ENCODE measurements at regions not wholly inside any gene's neighbourhood (a gene's known extent, or its start where the extent isn't known, plus 50 kb on each side); places are given as distances from the start of the nearest gene placed in this dataset.

GRCh38 chr10:113450046-113450804 is 102.6 kb upstream of the HABP2 start:
- no peak for TF ChIP-seq ZFX (IDR thresholded peaks at IDR 0.05)
- TF ChIP-seq, protein P1, sequence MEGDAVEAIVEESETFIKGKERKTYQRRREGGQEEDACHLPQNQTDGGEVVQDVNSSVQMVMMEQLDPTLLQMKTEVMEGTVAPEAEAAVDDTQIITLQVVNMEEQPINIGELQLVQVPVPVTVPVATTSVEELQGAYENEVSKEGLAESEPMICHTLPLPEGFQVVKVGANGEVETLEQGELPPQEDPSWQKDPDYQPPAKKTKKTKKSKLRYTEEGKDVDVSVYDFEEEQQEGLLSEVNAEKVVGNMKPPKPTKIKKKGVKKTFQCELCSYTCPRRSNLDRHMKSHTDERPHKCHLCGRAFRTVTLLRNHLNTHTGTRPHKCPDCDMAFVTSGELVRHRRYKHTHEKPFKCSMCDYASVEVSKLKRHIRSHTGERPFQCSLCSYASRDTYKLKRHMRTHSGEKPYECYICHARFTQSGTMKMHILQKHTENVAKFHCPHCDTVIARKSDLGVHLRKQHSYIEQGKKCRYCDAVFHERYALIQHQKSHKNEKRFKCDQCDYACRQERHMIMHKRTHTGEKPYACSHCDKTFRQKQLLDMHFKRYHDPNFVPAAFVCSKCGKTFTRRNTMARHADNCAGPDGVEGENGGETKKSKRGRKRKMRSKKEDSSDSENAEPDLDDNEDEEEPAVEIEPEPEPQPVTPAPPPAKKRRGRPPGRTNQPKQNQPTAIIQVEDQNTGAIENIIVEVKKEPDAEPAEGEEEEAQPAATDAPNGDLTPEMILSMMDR (conservative IDR thresholded peaks at IDR 0.05), result no peak
- H3K27ac ChIP-seq, result no peak overlapping the region

GRCh38 chr10:113450906-113451305 is 101.9 kb upstream of the HABP2 start:
- H3K27ac ChIP-seq, result no peak overlapping the region
- TF ChIP-seq ZFX (IDR thresholded peaks at IDR 0.05), result no peak

DNA sequence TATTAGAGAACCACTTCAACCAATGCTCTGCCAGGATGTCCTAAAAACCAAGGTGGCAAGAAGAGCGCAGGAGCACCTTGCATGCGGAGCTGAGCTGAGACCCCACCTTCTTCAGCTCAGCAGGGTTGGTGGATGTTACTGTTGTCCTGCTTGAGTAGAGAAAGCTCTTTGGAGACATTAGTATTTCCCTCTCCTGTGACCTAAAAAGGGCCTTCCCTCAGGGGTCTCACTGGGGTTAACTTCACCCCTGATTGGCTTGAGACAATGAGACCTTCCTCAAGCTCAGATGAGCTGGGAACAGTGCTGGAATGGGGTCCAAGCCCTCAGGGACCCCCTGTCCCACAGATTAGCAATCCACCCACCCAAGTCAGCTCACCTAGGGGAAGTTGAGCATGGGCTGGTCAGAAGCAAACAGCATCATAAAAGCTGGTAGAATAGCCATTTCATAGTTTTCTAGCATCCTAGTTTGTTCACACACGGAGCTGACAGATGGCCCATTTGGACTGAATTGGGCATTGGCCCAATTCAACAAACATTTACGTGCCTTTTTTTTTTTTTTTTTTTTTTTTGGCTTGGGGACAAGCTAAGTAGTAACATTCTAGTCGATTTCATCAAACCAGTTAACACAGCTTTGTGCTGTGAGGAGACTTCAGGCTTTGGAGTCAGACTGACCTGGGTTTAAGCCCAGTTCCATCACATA is 100.6 kb upstream of the HABP2 start:
- no peak for TF ChIP-seq ZFX (IDR thresholded peaks at IDR 0.05)
- TF ChIP-seq, protein P1 (conservative IDR thresholded peaks at IDR 0.05), result no peak
- no peak overlapping the region for H3K27ac ChIP-seq

DNA sequence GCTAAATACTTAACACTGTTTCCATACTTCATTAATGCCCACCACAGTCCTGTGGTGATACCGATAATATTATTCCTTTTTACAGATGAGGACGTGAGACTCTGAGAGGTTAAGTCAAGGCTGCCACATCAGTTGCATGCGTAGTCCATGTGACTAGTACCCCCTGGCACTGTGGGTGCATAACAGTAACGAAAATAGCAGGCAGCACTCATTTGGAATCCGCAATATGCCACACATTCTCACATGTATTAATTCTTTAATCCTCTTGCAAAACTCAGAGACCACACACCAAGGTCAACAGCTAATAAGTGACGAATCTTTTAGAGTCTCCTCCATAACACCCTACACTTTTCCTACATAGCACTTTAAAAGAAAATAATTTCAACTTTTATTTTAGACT is 99.5 kb upstream of the HABP2 start:
- no peak overlapping the region for H3K27ac ChIP-seq
- no peak for TF ChIP-seq ZFX (IDR thresholded peaks at IDR 0.05)
- TF ChIP-seq, protein P1 (conservative IDR thresholded peaks at IDR 0.05), result no peak

- TF ChIP-seq ZFX (IDR thresholded peaks at IDR 0.05), result no peak
- TF ChIP-seq, protein P1 (conservative IDR thresholded peaks at IDR 0.05), result peak; percentile 90
Observed at GRCh38 chr10:113454341-113455061, 98.4 kb upstream of the HABP2 start.

GRCh38 chr10:113455947-113456346 is 96.9 kb upstream of the HABP2 start:
- H3K27ac ChIP-seq, result no peak overlapping the region
- TF ChIP-seq, protein P1 (conservative IDR thresholded peaks at IDR 0.05), result no peak
- no peak for TF ChIP-seq ZFX (IDR thresholded peaks at IDR 0.05)

More at GRCh38 chr10:113454341-113455061, 98.4 kb upstream of the HABP2 start:
- no peak overlapping the region for H3K27ac ChIP-seq

GRCh38 chr10:113456741-113457140 is 96.1 kb upstream of the HABP2 start:
- TF ChIP-seq, protein P1 (conservative IDR thresholded peaks at IDR 0.05), result no peak
- TF ChIP-seq ZFX (IDR thresholded peaks at IDR 0.05), result no peak
- no peak overlapping the region for H3K27ac ChIP-seq

Measured in C4-2B (cell line).